SK-N-SH (cell line): ENCODE measurements at regions not wholly inside any gene's neighbourhood (a gene's known extent, or its start where the extent isn't known, plus 50 kb on each side); places are given as distances from the start of the nearest gene placed in this dataset.

Experiments
- CTCF ChIA-PET: fragments of 300-600, 350-600 bp; formaldehyde crosslinking; extraction: SDS; loops from one replicate; lab custom pipeline; 2021; lab: Yijun Ruan, JAX
- POLR2A ChIA-PET: fragments of 350-600 bp; sonication (Branson Sonifier 250); formaldehyde crosslinking; extraction: SDS; loops from one replicate; lab custom pipeline; 2020; ENCODE audit warnings: antibody characterized with exemption, inconsistent platforms; lab: Yijun Ruan, JAX
- DNase-seq: peaks from one replicate; pipeline ENCODE4 v3.0.0; 2012
- H2AFZ ChIP-seq: fragments of 200-600 bp; sonication (generic); 2 replicates; pipeline ENCODE4 v1.8.1; 2016; ENCODE audit warnings: antibody characterized with exemption, mild to moderate bottlenecking, low read depth
- H3F3A ChIP-seq: fragments of 200-600 bp; sonication (generic); replicated peaks from 2 replicates; pipeline ENCODE3; 2016; ENCODE audit warnings: antibody characterized with exemption, mild to moderate bottlenecking; ENCODE audit not compliant: insufficient read depth
- H3K27ac ChIP-seq, 2 experiments: fragments of 200-500 bp in 1 of 2; fragments of 200-600 bp in 1 of 2; sonication (Bioruptor generic) in 1 of 2; sonication (generic), shearing (Covaris generic) in 1 of 2; 2 replicates each; pipeline versions ENCODE4 v1.5.1 to v1.6.1; 2014 to 2016; ENCODE audit warnings: low read depth in 2 of 2, inconsistent platforms in 1 of 2, low read length in 1 of 2, mild to moderate bottlenecking in 1 of 2, mixed read lengths in 1 of 2
- H3K27me3 ChIP-seq: fragments of 200-600 bp; sonication (generic), shearing (Covaris generic); 2 replicates; pipeline ENCODE4 v1.6.1; 2016; ENCODE audit warnings: mixed run types; ENCODE audit not compliant: insufficient read depth
- H3K36me3 ChIP-seq, 2 experiments: fragments of 200-500 bp in 1 of 2; fragments of 200-600 bp in 1 of 2; sonication (Bioruptor generic) in 1 of 2; sonication (generic) in 1 of 2; replicated peaks in 1 of 2; 2 replicates each; pipeline versions ENCODE3 to v1.5.1; 2014 to 2016; ENCODE audit warnings: low read length in 1 of 2, mild to moderate bottlenecking in 1 of 2; ENCODE audit not compliant: insufficient read depth in 2 of 2, control insufficient read depth in 1 of 2
- H3K4me1 ChIP-seq, 2 experiments: fragments of 200-500 bp in 1 of 2; fragments of 200-600 bp in 1 of 2; sonication (Bioruptor generic) in 1 of 2; sonication (generic), shearing (Covaris generic) in 1 of 2; 2 replicates each; pipeline versions ENCODE4 v1.5.1 to v1.6.1; 2014 to 2016; ENCODE audit warnings: low read depth in 1 of 2, low read length in 1 of 2, mixed run types in 1 of 2; ENCODE audit not compliant: insufficient read depth in 2 of 2, control insufficient read depth in 1 of 2
- H3K4me2 ChIP-seq: fragments of 200-600 bp; sonication (generic), shearing (Covaris generic); 2 replicates; pipeline ENCODE4 v1.6.1; 2017; ENCODE audit warnings: mixed run types
- H3K4me3 ChIP-seq, 2 experiments: fragments of 200-500 bp in 1 of 2; fragments of 200-600 bp in 1 of 2; sonication (Bioruptor generic) in 1 of 2; sonication (generic), shearing (Covaris generic) in 1 of 2; 2 replicates each; pipeline versions ENCODE4 v1.5.1 to v1.8.1; 2014 to 2016; ENCODE audit warnings: low read depth in 2 of 2, inconsistent platforms in 1 of 2, low read length in 1 of 2, mild to moderate bottlenecking in 1 of 2, mixed read lengths in 1 of 2, moderate library complexity in 1 of 2
- H3K79me2 ChIP-seq: fragments of 200-600 bp; sonication (generic); 2 replicates; pipeline ENCODE4 v1.8.1; 2017; ENCODE audit warnings: mild to moderate bottlenecking; ENCODE audit not compliant: insufficient read depth
- H3K9ac ChIP-seq: fragments of 200-600 bp; sonication (generic); 2 replicates; pipeline ENCODE4 v1.6.1; 2017; ENCODE audit warnings: mixed run types
- H3K9me2 ChIP-seq: fragments of 200-600 bp; sonication (generic); 2 replicates; pipeline ENCODE4 v1.6.1; 2017; ENCODE audit warnings: mixed run types
- H3K9me3 ChIP-seq: fragments of 200-600 bp; sonication (generic); 2 replicates; pipeline ENCODE4 v1.6.1; 2017; ENCODE audit warnings: mixed run types, mild to moderate bottlenecking, moderate library complexity
- H4K20me1 ChIP-seq: fragments of 200-600 bp; sonication (generic); 2 replicates; pipeline ENCODE4 v1.6.1; 2017; ENCODE audit warnings: mild to moderate bottlenecking, mixed run types; ENCODE audit not compliant: insufficient read depth
- CHD2 ChIP-seq: fragments of 150-350 bp; IDR thresholded peaks from 2 replicates; pipeline ENCODE4 v1.6.1; 2018; ENCODE audit warnings: low read length; ENCODE audit not compliant: partially characterized antibody
- CTCF ChIP-seq: fragments of 200-600 bp; sonication (generic); IDR thresholded peaks from 2 replicates; pipeline ENCODE4 v1.6.1; 2017; ENCODE audit warnings: antibody characterized with exemption, mild to moderate bottlenecking, moderate library complexity
- EZH2phosphoT487 ChIP-seq: fragments of 200-600 bp; sonication (generic); IDR thresholded peaks from 2 replicates; pipeline ENCODE4 v1.6.1; 2017; ENCODE audit warnings: low read depth, mixed run types, mild to moderate bottlenecking, antibody characterized with exemption, moderate library complexity, borderline replicate concordance
- FOXM1 ChIP-seq: IDR thresholded peaks from 2 replicates; pipeline ENCODE4 v1.4.0; 2012; ENCODE audit warnings: low read depth, mild to moderate bottlenecking
- IRF3 ChIP-seq: fragments of 150-350 bp; IDR thresholded peaks from 2 replicates; pipeline ENCODE4 v1.6.1; 2016; ENCODE audit warnings: mild to moderate bottlenecking, low read depth, low read length
- MAX ChIP-seq: IDR thresholded peaks from 2 replicates; pipeline ENCODE4 v1.4.0; 2012; ENCODE audit warnings: low read depth
- NFIC ChIP-seq: IDR thresholded peaks from 2 replicates; pipeline ENCODE4 v1.4.0; 2012; ENCODE audit warnings: borderline replicate concordance
- PBX3 ChIP-seq: IDR thresholded peaks from 2 replicates; pipeline ENCODE4; 2012
- RCOR1 ChIP-seq: fragments of 150-350 bp; IDR thresholded peaks from 2 replicates; pipeline ENCODE4 v1.6.1; 2017; ENCODE audit warnings: antibody characterized with exemption, low read length
- RXRA ChIP-seq: IDR thresholded peaks from 2 replicates; pipeline ENCODE4 v1.4.0; 2012; ENCODE audit warnings: low read depth, mild to moderate bottlenecking, borderline replicate concordance
- SIN3A ChIP-seq: IDR thresholded peaks from 2 replicates; pipeline ENCODE4 v1.6.1; 2012; ENCODE audit warnings: low read depth, mild to moderate bottlenecking, low read length, moderate library complexity, borderline replicate concordance
- SMC3 ChIP-seq: IDR thresholded peaks from 2 replicates; pipeline ENCODE4 v1.6.1; 2012; ENCODE audit warnings: low read depth, low read length, improper control_type of control experiment
- TEAD4 ChIP-seq: IDR thresholded peaks from 2 replicates; pipeline ENCODE4 v1.4.0; 2012; ENCODE audit warnings: mild to moderate bottlenecking, borderline replicate concordance; ENCODE audit not compliant: insufficient read depth
- USF1 ChIP-seq: IDR thresholded peaks from 2 replicates; pipeline ENCODE4 v1.4.0; 2012; ENCODE audit warnings: low read depth, borderline replicate concordance
- USF2 ChIP-seq: fragments of 150-350 bp; IDR thresholded peaks from 2 replicates; pipeline ENCODE4 v1.6.1; 2017; ENCODE audit warnings: antibody characterized with exemption, low read length, low read depth, borderline replicate concordance
- WGBS: methylation state at CpG from one replicate; pipeline ENCODE4 v1.1.6; 2017; ENCODE audit warnings: low lambda C conversion rate; 5-methylcytosine and 5-hydroxymethylcytosine counted together

GRCh38 chr6:28607990-28608389, 82.3 kb downstream of the GPX5 start:
- ChIA-PET POLR2A (no interaction called here), CTCF (interaction anchor here (1.0 kb wide), 1 partner anchor 9 kb away, joined by 3 read pairs; no protein-coding TSS in a partner anchor)
- Histone ChIP-seq H3K79me2 (no peaks in the 10 kb centered on the region), H3K9ac (no peak overlapping the region), H3K27me3 (no peaks in the 10 kb centered on the region), H3K4me2 (no peak overlapping the region), H3F3A (peaks cover 5% of the 10 kb centered on the region), H3K27ac (no peak overlapping the region), H3K9me3 (no peaks in the 10 kb centered on the region), H3K36me3 (no peaks in the 10 kb centered on the region), H2AFZ (no peak overlapping the region), H3K4me1 (no peaks in the 10 kb centered on the region; a peak in 2 of 4 replicates), H3K4me3 (no peak overlapping the region), H4K20me1 (no peaks in the 10 kb centered on the region), H3K9me2 (no peaks in the 10 kb centered on the region)
- no peak for DNase-seq
- 84% methylated on average over 9 of the region's 9 CpGs for WGBS
- no peak for TF ChIP-seq MAX
- no peak for TF ChIP-seq CHD2
- TF ChIP-seq USF1, result no peak
- TF ChIP-seq CTCF, result no peak
- no peak for TF ChIP-seq NFIC
- TF ChIP-seq EZH2phosphoT487, result no peak
- TF ChIP-seq FOXM1, result no peak

- Histone ChIP-seq H3K4me1 (no peaks in the 10 kb centered on the region; a peak in 2 of 4 replicates), H3K79me2 (no peaks in the 10 kb centered on the region), H2AFZ (no peak overlapping the region), H3K4me3 (no peak overlapping the region), H3K9me3 (no peaks in the 10 kb centered on the region), H4K20me1 (no peaks in the 10 kb centered on the region), H3K4me2 (no peak overlapping the region)
- no peak for DNase-seq
- no peak for TF ChIP-seq RCOR1
- TF ChIP-seq, all 33 proteins: peak for 0
- H3K36me3 ChIP-seq, result no peaks in the 10 kb centered on the region
- ChIA-PET POLR2A (no interaction called here), CTCF (interaction anchor here (0.8 kb wide), 1 partner anchor 76 kb away, joined by 3 read pairs; no protein-coding TSS in a partner anchor)
- H3K9ac ChIP-seq, result no peak overlapping the region
- no peak overlapping the region for H3K27ac ChIP-seq
- WGBS, result 72% methylated on average over 3 of the region's 3 CpGs
- peaks cover 5% of the 10 kb centered on the region for H3F3A ChIP-seq
- no peaks in the 10 kb centered on the region for H3K27me3 ChIP-seq
- no peaks in the 10 kb centered on the region for H3K9me2 ChIP-seq
Observed at GRCh38 chr6:28609672-28610071, 84.0 kb downstream of the GPX5 start.

- WGBS, result 62% methylated on average over 7 of the region's 7 CpGs
- no peaks in the 10 kb centered on the region for H3K9me2 ChIP-seq
- no peaks in the 10 kb centered on the region; the same call in 1 of the 2 replicates for H3K27me3 ChIP-seq
- H3K36me3 ChIP-seq, result no peaks in the 10 kb centered on the region
- H2AFZ ChIP-seq, result no peak overlapping the region
- no peaks in the 10 kb centered on the region for H3K9me3 ChIP-seq
- H3F3A ChIP-seq, result no peaks in the 10 kb centered on the region
- H3K27ac ChIP-seq, result no peak overlapping the region
- no peak for DNase-seq
- H4K20me1 ChIP-seq, result no peaks in the 10 kb centered on the region
- no peaks in the 10 kb centered on the region for H3K79me2 ChIP-seq
- H3K4me2 ChIP-seq, result no peak overlapping the region
- no peak overlapping the region for H3K9ac ChIP-seq
- CTCF ChIA-PET, result no interaction called here
- H3K4me1 ChIP-seq, result no peaks in the 10 kb centered on the region
- no peak overlapping the region for H3K4me3 ChIP-seq
- POLR2A ChIA-PET, result no interaction called here
- no peak for TF ChIP-seq USF1
- TF ChIP-seq IRF3, result no peak
- no peak for TF ChIP-seq TEAD4
- TF ChIP-seq RXRA, result no peak
- no peak for TF ChIP-seq SMC3
- TF ChIP-seq PBX3, result no peak
- no peak for TF ChIP-seq SIN3A
- TF ChIP-seq RCOR1, result no peak
- no peak for TF ChIP-seq USF2
Observed at GRCh38 chr6:28615616-28615954, 89.9 kb downstream of the GPX5 start.
